Activated CD8-positive, alpha-beta T cell treated with anti-CD3 and anti-CD28 coated beads for 36 hours (primary cell): ENCODE measurements at regions not wholly inside any gene's neighbourhood (a gene's known extent, or its start where the extent isn't known, plus 50 kb on each side); places are given as distances from the start of the nearest gene placed in this dataset.
"Not testable (repeated sequence)": the region's sequence is repeated elsewhere in the genome, so short reads cannot be mapped to it uniquely, and the experiment has no call there.

Experiments
- ATAC-seq: fragments of 200-7000 bp; cut with Tn5 transposase; one replicate; pipeline ENCODE4 v1.10.0; 2021; ENCODE audit warnings: mild to moderate bottlenecking, moderate library complexity
- CTCF ChIA-PET: fragments of 350-600 bp; sonication (Branson Sonifier 250); formaldehyde crosslinking; loops from one replicate; lab custom pipeline; 2021; ENCODE audit warnings: antibody characterized with exemption; lab: Charles Lee
- POLR2A ChIA-PET: fragments of 350-600 bp; sonication (Branson Sonifier 250); formaldehyde crosslinking; loops from one replicate; lab custom pipeline; 2021; ENCODE audit warnings: antibody characterized with exemption; lab: Charles Lee
- DNase-seq: peaks from one replicate; pipeline ENCODE4 v3.0.0-alpha.2; 2020
- H3K27ac Mint-ChIP-seq: one replicate; pipeline ENCODE4 v1.8.0; 2021; ENCODE audit warnings: mild to moderate bottlenecking, mixed read lengths
- H3K27me3 Mint-ChIP-seq: one replicate; pipeline ENCODE4 v1.8.0; 2021; ENCODE audit warnings: mixed read lengths
- H3K36me3 Mint-ChIP-seq: one replicate; pipeline ENCODE4 v1.8.0; 2021; ENCODE audit warnings: low read depth, mixed read lengths
- H3K4me1 Mint-ChIP-seq: one replicate; pipeline ENCODE4 v1.8.0; 2021; ENCODE audit warnings: low read depth, mixed read lengths
- H3K4me3 Mint-ChIP-seq: one replicate; pipeline ENCODE4 v1.8.0; 2021; ENCODE audit warnings: mild to moderate bottlenecking, moderate library complexity, mixed read lengths
- H3K9me3 Mint-ChIP-seq: one replicate; pipeline ENCODE4 v1.8.0; 2021; ENCODE audit warnings: mixed read lengths
- CTCF ChIP-seq: fragments of 200-600 bp; IDR thresholded peaks from one replicate; pipeline ENCODE4 v1.8.0; 2022; ENCODE audit warnings: antibody characterized with exemption, mild to moderate bottlenecking
- intact Hi-C: fragments of 100-400 bp; cut with micrococcal nuclease; formaldehyde crosslinking; loops from one replicate; pipeline ENCODE4 v1.10.0; 2022

GRCh38 chr12:59056966-59057365 lies 136.7 kb upstream of the LRIG3 start:
- H3K9me3 Mint-ChIP-seq: no peaks in the 10 kb centered on the region
- H3K27me3 Mint-ChIP-seq: no peaks in the 10 kb centered on the region
- ChIA-PET CTCF (no interaction called here), POLR2A (no interaction called here)
- H3K36me3 Mint-ChIP-seq: no peaks in the 10 kb centered on the region
- no peak for TF ChIP-seq CTCF
- H3K4me1 Mint-ChIP-seq: peaks cover 2% of the 10 kb centered on the region
- no peak overlapping the region for H3K4me3 Mint-ChIP-seq
- ATAC-seq (no peak), DNase-seq (no peak)
- intact Hi-C loops: no loop called here
- no peak overlapping the region for H3K27ac Mint-ChIP-seq

- CTCF ChIA-PET: no interaction called here
- intact Hi-C loops: no loop called here
- ATAC-seq: peak; percentile 84
These were observed 135.0 kb upstream of the LRIG3 start for GRCh38 chr12:59055204-59055860.

GRCh38 chr12:59053266-59053899 lies 133.1 kb upstream of the LRIG3 start:
- H3K36me3 Mint-ChIP-seq, H3K27ac Mint-ChIP-seq, H3K9me3 Mint-ChIP-seq, CTCF ChIA-PET, H3K4me1 Mint-ChIP-seq, DNase-seq, intact Hi-C loops, H3K27me3 Mint-ChIP-seq, POLR2A ChIA-PET, H3K4me3 Mint-ChIP-seq, ATAC-seq: not testable (repeated sequence)

More at GRCh38 chr12:59055204-59055860, 135.0 kb upstream of the LRIG3 start:
- Mint-ChIP-seq H3K9me3 (no peaks in the 10 kb centered on the region), H3K4me1 (peaks cover 2% of the 10 kb centered on the region), H3K27me3 (no peaks in the 10 kb centered on the region), H3K4me3 (no peak overlapping the region), H3K27ac (no peak overlapping the region), H3K36me3 (no peaks in the 10 kb centered on the region)
- no peak for TF ChIP-seq CTCF
- DNase-seq: no peak
- POLR2A ChIA-PET: no interaction called here

- no peak overlapping the region for H3K27ac Mint-ChIP-seq
- no peak for TF ChIP-seq CTCF
- no peaks in the 10 kb centered on the region for H3K9me3 Mint-ChIP-seq
- H3K4me3 Mint-ChIP-seq: no peak overlapping the region
- no peaks in the 10 kb centered on the region for H3K36me3 Mint-ChIP-seq
- CTCF ChIA-PET: no interaction called here
- no peaks in the 10 kb centered on the region for H3K4me1 Mint-ChIP-seq
- no peaks in the 10 kb centered on the region for H3K27me3 Mint-ChIP-seq
- POLR2A ChIA-PET: no interaction called here
- DNase-seq: no peak
- intact Hi-C loops: no loop called here
- ATAC-seq: no peak
These were observed 126.6 kb upstream of the LRIG3 start for GRCh38 chr12:59046763-59047534.

GRCh38 chr12:59044791-59045190 lies 124.5 kb upstream of the LRIG3 start:
- H3K4me1 Mint-ChIP-seq: no peaks in the 10 kb centered on the region
- no peaks in the 10 kb centered on the region for H3K36me3 Mint-ChIP-seq
- no peaks in the 10 kb centered on the region for H3K27me3 Mint-ChIP-seq
- DNase-seq (no peak), ATAC-seq (no peak)
- no peak overlapping the region for H3K27ac Mint-ChIP-seq
- POLR2A ChIA-PET: no interaction called here
- no peak overlapping the region for H3K4me3 Mint-ChIP-seq
- TF ChIP-seq CTCF: no peak
- CTCF ChIA-PET: no interaction called here
- intact Hi-C loops: no loop called here
- H3K9me3 Mint-ChIP-seq: no peaks in the 10 kb centered on the region
